ENCODE measurements at regions not wholly inside any gene's neighbourhood (a gene's known extent, or its start where the extent isn't known, plus 50 kb on each side); places are given as distances from the start of the nearest gene placed in this dataset.

DNA sequence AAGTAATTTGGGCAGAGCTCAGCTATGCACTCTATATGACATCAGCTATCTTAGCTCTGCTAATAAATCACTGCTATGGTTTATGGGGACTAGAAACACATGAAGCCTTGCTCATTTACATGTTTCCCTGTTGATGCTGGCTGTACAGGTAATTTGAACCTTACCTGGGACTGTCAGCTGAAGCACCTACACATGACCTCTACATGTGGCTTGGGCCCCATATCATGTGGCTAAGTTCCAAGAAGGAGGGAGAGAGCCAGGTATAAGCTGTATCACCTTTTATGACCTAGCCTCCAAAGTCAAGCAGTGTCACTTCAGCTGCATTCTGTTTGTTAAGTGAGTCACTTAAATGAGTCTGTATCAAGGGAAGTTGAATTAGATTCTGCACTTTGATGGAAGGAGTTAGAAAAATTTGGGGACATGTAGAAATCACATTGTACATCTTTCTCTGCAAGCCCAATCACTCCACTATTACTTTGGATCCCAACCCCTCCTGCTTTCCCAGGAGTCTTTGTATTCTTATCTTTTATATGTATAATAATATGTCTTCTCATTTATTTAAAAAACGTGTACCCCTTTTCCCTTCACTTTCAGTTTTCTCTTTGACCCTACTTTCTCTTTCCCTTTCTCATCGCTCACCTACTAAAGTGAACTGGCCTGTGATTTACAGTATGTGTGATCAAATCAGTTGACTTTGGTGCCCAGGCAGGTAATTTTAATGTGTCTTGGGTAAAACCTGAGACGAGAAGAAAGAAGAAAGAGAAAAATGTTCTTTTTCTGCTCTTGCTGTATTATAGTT lies 53.4 kb upstream of the PRKACB start:
- DNase-seq (ENCODE audit: low spot score), result no peak

DNA sequence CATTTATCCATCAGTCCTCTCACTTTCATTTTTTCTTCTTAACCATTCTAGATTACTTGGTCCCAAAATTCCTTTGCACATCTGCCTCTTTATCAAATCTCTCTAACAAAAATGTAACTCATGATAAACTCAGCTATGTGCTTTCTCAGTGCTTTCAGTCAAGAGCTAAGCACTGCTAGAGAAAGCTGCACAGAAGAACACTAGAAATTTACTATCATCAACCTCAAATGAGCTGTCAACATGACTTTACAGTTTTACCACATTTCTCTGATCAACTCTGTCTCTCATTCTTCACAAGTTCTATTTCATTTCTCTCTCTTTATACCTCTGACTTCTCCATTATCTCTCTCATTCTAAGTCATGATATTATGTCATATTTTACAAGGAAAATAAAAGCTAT lies 54.2 kb upstream of the PRKACB start:
- DNase-seq (ENCODE audit: low spot score), result no peak

DNA sequence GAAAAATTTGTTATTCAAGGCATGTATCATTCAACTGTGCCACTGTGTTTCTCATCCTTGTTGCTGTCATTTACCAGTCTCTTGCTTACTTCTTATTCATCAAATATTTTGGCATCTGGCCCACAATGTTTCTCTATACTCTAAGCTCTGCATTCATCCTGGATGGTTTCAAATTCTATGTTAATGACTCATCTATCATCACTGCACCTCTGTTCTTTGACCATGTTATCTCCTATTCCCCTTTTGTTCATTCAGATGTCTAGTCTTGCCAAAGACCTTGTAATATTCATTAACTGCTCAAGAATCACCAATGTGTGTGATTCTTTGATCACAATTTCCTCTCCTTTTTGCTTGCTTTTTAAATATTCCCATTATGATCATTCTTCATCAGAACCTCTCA lies 54.6 kb upstream of the PRKACB start:
- peak; percentile 63 for DNase-seq (ENCODE audit: low spot score)

DNA sequence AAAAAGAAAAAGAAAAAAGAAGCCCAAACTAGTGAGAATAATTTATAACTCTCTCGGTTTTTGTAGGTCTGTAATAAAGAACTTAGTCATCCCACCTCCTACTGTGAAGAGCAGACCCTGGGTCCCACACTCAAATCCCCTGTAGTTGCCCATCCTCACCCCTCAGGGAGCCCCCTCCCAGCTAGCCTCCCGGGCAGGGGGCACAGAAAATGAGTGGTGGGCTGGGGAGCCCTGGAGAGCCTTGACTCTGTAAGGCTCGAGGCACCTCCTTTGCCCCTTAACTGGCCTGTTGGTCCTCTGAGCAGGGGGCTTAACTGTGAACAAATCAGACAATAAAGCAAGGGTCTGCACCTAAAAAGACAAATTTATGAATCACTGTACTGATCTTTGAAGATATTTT lies 57.5 kb upstream of the PRKACB start:
- DNase-seq (ENCODE audit: low spot score), result no peak

DNA sequence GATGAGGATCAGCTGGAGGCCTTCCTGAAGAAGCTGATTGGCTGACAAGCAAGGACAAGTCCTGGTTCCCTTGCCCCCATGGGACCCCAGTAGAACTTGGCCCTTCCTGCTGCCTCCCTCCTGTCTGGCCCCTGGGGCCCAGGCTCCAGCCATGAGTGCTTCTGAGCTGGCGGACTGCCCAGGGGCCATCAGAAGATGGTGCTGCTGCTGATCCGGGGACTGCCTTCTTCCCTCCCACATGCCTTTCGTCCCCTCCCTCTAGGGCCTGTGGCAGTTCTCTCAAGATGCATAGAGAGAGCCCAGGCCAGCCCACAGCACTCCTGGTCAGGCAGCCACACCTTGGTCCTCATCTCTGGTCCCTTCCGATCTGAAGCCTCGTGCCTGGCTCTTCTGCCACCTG lies 57.9 kb upstream of the PRKACB start:
- DNase-seq (ENCODE audit: low spot score), result no peak

DNA sequence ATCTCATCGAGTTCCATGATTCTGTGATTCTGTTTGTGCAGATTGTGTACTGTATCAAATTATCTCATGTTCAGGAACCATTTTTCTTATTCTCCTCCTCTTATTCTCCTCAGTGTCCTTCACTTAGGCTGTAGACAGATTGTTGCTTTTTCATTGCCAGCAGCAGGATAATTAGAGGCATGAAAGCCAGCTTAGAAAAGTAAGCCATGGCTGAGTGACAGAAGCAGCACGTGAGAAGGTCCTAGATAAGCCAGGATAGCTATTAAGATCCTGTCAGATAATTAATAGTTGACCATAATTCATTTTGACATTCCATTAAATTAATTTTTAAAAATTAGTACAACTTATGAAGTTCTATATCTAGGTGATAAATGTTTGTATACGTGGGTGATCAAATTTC lies 60.8 kb upstream of the PRKACB start:
- DNase-seq (ENCODE audit: low spot score), result no peak

DNA sequence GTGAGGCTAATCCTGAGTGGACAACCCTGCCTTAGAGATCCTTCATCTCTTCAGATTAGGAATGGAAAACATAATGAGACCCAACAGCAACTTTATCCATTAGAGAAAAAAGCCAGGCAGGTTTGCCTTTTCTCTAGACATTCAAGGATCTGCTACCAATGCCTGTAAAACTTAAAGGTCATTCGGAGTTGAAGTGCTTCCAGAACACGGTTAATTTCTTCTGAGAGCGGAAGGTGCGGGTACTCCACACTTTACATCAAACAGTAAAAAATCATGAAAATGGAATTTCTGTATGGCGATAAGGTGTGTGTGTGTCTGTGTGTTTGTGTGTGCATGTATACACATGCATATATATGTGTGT lies 65.2 kb upstream of the PRKACB start:
- no peak for DNase-seq (ENCODE audit: low spot score)

DNA sequence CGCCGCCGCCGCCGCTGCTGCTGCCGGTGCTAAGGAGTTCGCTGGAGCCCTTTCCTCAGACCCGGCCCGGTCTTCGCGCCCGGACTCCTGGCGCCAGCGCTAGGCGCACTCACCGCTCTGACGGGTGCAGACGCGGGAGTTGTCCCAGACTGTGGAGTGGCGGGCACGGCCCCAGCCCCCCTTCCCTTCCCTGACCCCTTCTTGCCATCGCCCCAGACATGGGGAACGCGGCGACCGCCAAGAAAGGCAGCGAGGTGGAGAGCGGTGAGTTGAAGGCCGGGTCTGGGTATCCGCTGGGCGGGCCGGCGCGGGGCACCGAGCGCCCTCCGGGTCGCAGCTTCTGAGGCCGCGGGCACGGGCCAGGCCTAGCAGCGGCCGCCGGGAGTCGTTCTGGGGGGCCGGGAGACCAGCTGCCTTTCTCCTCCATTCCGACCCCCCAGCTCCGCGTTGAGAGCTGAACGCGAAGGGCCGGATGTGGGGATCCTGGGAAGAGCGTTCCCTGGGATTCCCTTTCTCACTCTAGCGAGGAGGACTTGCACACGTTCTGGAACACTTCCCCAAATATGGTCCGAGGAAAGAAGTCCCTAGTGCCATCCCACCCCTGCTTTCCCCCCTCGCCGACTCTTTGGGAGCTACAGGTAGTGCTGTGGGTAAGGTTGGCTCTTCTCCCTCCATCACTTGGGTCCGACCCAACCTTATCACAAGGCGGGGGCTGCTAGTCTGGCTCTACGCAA lies 65.8 kb upstream of the PRKACB start:
- no peak for DNase-seq (ENCODE audit: low spot score)

DNA sequence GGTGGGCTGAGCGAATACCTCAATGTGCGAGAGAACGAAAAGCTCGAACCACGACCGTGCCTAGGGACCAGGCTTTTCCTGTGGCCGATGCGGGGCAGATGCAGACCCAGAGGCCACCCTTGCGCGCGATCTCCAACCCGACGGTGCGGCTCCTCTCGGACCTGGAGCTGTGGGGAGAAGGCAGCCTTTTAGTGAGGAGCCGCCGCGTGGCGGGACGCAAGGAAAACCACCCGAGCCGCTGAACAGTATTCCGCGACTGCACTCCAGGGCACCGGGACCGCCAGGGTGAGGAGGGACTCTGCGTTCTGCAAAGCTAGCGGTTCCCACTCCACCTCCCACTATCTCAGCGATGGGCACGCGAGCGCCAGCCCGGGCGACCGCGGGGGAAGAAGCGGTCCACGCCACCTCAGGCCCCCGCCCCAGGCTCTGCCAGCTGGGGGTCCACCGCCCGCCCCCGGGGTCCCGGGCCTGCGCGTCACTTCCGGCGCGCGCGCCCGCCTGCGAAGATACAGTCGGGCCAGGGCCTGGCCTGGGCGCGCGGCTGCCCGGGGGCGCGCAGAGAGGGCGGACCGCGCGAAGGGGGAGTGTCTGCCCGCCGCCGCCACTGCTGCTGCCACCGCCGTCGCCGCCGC lies 66.5 kb upstream of the PRKACB start:
- peak; percentile 61 for DNase-seq (ENCODE audit: low spot score)

DNA sequence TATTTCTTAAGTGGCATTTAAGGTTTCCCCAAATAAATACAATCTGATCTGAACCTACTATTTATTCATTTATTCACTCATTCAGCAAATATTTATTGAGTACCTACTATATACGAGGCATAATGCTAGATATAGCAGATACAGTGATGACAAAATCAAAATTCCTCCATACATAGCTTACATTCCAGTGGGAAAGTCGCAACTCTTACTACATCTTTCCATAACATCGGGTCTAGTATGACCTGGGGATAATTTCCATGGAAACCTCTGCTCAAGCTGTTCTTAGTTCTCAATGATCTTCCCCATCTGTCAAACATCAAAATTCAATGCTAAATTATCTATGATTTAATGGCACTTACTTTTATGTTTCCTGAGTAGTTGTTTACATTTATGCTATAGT lies 70.8 kb upstream of the PRKACB start:
- no peak for DNase-seq (ENCODE audit: low spot score)

DNA sequence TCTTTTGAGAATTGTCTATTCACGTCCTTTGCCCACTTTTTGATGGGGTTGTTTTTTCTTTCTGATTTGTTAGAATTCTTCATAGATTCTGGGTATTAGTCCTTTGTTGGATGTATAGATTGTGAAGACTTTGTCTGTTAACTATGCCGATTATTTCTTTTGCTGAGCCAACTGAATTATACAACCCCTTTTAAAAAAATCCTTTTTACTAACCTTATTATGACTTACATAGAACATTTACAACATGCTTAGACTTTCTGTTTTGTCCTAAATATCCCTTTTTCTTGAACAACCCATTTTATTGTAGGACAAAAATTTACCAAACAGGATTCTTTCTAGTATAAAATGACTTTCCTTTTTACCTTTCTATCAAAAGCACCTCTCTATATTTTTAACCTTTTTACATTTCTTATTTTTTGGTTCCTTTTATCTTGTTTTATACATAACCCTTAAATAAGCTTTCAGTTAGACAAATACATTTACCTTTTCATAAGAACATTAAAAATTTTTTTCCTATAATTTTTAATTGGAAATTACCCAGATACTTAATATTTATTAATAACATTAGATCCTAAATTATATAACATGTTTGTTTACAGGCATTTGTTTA lies 70.4 kb upstream of the TTLL7 start:
- no peak for DNase-seq (ENCODE audit: low spot score)

DNA sequence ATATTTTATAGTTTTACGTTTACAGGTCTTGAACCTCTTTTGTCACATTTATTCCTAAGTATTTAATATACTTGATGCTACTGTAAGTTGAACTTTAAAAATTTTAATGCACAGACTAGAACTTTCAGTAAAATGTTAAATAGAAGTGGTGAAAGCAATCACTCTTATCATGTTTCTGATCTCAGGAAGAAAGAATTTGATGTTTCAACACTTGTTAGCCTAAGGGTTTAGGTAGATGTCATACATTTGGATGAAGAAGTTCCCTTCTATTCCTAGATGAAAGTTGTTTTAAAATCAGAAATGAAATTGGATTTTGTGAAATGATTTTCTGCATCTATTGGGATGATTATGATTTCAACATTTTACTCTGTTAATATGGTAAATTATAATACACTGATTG lies 63.6 kb upstream of the TTLL7 start:
- DNase-seq (ENCODE audit: low spot score), result no peak

DNA sequence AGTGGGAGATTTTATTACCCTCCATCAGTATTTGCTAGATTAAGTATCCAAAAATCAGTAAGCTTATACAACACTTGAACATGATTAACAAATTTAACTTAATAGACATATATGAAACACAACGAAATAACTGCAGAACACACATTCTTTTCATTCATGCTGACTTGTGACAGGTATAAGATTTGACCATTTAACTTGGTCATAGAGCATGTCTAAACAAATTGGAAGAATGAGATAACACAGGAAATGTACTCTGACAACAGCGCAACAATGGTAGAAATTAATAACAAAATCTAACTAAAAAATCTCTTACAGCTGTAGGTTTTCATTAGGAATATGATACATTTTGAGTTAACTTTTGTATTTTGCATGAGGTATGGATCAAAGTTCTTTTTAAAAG lies 62.4 kb upstream of the TTLL7 start:
- no peak for DNase-seq (ENCODE audit: low spot score)

DNA sequence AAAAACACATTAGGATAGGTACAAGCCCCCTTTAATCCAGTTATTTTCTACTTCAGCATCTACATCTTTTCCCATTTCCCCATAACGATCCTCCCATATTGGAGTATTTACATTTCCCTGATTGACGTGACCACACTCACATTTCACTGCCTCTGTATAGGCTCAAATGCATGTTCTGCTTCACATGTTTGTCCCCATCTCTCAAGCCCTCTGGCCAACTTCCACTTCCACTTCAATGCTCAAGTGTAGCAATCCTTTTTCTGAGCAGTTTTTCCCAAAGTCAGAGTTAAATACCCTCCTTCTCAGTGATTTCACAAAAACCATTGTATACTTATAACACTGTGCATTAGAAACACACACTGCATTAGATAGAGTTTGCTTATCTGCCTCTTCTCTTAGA lies 61.8 kb upstream of the TTLL7 start:
- no peak for DNase-seq (ENCODE audit: low spot score)

DNA sequence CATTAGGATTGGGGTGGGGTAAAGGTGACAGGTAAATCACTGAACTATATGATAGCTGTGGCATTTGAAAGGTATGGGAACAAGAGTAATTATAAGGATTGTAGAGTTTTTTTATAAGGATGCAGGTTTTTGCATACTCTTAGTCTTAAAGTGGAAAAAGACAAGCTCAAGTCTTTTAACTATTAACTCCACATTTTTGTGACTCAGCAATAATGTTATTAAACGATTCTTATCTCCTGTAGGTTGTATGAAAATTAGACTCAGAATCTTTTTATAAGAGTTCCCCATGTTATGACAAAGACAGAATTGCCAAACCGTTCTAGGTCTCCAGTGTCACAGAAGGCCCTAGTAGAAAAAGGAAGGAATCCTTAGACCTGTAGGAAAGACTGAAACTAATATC lies 49.9 kb upstream of the TTLL7 start:
- no peak for DNase-seq (ENCODE audit: low spot score)
